Nucleus accumbens (tissue), 56 donors: ENCODE measurements at regions not wholly inside any gene's neighbourhood (a gene's known extent, or its start where the extent isn't known, plus 50 kb on each side); places are given as distances from the start of the nearest gene placed in this dataset.

ENCODE experiments used
- DNase-seq, 56 donors: peaks; one replicate each; lab custom pipeline; 2025; lab: John Stamatoyannopoulos, UW

DNA sequence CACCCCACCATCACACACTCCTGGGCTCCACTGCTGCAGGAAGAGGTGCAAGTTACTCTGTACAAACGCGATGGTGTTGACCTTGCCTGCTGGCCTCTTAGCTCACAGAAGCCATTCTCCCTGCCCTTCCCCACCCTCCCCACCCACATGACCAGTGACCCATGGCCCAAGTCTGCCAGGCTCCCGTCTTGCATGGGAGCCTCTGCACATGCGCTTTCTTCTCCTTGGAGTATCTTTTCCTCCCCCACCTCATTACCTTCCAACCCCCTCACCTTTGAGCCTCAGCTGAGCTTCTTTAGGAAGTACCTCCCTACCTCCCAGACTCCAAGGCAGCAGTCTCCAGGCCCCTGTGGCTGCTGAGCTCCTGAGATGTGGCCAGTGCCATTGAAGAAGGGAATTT is 337.7 kb upstream of the ZNF32 start:
- no peak for DNase-seq

DNA sequence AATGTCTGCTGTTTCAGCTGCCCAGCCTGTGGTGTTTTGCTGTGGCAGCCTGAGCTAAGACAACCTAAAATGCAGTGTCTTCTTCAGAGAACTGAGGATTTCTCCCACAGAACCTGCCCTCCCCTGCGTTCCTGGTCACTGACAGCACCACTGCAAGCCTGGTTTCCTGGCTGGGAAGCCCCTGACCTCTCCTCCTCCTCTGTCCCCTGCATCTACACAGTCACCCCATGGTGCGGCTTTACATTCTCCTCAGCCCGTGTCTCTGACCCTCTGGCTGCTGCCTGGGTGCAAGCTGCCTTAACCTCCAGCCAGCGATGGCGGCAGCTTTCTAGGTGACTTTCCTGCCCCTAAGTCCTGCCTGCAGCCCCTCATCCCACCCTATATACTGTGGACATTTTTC is 337.3 kb upstream of the ZNF32 start:
- no peak for DNase-seq

DNA sequence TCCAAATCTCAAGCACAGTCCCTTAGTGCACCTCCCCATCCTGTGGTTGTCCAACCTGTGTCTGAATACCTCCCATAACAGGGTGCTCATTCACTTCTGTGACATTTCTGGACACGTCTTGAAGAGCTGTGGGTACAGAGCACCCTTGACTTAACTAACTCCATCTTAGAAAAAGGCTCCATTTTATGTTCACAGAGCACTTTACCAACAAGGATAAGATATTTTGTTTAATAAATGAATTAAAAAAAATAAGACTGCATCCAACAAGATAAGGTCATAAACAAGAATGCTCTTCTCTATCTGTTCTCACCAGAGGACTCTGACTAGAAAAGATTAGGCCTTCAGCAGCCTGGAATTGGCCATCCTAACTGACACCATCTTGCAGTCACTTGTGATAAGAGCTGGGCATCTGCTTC is 335.2 kb upstream of the ZNF32 start:
- no peak for DNase-seq

DNA sequence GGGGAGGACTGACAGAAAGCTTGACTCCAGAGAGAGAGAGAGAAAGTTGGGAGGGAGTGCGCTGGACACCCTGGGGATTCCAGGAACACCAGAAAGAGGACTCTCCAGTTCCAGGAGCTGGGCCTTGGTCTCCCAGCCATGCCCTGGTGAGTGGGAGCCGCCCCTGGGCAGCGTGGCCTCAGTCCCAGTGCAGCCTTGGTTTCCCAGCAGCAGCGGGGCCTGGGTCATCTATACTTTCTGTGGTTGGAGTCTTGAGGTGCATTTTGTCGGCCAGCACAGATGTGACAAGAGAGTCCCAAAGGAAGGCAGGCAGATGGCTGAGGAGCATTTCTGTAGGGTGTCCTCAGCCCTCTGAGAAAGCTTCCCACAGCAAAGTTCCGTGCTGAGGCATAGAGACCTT is 334.7 kb upstream of the ZNF32 start:
- DNase-seq = no peak

DNA sequence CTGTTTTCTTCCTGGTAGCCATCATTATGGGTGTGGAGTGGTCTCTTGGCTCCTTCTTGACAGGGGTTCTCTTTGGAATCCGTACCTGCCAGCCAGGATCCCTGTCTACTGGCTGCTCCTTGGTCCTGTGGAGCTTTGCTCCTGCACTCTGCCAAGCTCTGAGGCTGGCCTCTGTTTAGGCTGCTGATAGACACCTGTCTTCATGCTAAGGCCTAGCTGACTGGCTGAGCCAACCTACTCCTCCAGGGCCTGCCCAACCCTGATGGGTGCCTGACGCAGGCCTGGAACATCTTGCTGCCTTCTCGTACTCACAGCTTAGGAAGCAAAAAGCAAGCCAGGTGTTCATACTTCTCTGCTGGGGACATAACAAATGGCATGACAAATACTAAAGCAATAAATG is 333.6 kb upstream of the ZNF32 start:
- no peak for DNase-seq

DNA sequence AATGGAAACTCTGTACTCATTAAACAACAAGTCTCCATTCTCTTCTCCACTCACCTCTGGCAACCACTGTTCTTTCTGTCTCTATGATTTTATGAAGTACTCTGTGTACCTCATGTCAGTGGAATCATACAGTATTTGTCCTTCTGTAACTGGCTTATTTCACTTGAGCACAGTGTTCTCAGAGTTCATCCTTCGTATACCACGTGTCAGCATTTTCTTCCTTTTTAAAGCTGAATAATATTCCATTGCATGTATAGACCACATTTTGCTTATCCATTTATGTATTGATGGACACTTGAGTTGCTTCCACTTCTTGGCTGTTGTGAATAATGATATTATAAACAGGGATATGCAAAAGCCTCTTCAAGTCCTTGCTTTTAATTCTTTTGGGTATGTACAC is 333.0 kb upstream of the ZNF32 start:
- no peak for DNase-seq

DNA sequence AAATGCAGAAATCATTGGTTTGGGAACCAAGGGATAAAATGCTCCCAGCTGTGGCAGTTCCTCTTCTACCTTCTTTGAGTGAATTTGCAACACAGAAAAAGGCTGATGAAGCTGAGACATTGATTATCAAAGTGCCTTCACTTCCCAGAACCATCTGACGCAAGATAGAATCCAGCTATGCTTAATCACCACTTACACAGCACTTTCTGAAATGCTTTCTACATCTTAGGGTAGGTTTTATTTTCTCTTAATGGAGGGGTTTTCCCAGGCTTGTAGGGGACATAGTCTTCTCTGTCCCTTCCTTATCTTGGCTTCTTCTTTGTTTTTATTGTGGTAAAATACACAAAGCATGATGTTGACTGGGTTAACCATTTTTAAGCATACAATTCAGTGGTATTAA is 332.6 kb upstream of the ZNF32 start:
- DNase-seq = no peak

DNA sequence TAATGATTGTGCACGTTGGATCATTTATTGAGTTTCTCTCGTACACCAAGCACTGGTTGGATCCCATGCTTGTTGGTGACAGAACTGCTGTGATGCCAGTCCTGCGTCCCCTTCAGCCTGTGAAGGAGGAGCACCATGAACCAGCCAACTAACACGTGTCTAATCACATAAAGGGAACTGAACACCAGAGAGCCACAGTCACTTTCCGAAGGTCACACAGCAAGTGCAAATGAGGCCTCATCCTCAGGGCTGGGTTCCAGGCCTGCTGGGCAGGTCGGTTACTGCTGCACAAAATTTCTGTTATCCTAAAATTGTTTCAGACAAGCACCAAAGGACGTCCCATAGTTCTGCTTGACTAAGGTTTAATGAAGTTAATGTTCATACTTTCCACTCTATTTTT is 332.0 kb upstream of the ZNF32 start:
- no peak for DNase-seq

DNA sequence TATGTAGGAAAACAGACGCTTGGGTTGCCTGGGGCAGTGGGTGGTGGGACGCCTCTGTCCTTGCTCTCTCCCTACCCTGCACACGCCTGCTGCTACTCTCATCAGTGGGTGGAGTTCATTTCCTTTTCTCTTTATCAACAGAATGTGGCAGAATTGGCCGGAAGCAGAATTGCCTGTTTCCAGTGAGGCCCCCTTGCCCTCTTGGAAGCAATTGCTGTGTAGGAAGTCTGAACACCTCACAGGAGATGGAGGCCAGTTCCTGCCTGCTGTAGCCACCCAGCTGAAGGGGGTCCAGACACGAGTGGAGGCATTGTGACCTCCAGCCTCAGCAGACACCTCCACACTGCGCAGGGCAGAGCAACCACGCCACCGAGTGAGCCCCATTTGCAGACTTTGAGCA is 331.6 kb upstream of the ZNF32 start:
- DNase-seq = no peak

DNA sequence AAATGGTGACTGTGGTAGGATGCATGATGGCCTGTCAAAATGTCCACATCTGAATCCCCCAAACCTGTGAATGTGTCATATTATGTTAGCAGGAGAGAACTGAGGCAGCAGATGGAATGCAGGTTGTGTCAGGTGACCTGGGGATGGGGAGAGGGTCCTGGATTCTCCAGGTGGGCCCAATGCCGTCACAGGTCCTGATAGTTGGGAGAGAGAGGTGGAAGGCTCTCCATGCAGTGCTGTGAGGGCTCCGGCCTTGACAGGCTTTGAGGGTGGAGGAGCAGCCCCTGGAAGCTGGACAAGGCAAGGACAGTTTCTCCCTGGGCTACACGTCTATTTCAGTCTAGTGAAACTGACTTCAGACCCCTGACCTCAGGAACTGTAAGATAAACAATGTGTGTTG is 330.9 kb upstream of the ZNF32 start:
- no peak for DNase-seq

DNA sequence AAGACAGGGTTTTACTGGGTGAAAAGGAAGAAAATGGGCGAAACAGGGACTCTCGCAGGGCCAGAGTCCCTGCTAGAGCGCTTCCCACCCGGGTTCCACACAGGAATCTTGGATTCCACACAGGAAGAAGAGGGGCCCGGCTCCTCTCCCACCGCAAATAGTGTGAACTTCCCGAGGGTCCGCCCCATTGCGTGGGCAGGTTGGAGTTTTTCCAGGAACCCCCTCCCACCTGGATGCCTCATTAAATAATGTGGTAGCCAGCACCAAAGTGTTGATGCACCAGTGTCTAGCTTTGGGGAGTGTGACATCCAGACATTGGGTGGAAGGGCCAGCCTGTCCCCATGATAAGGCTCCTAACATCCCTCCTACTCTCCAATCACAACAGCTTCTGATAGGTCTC is 330.3 kb upstream of the ZNF32 start:
- no peak for DNase-seq

DNA sequence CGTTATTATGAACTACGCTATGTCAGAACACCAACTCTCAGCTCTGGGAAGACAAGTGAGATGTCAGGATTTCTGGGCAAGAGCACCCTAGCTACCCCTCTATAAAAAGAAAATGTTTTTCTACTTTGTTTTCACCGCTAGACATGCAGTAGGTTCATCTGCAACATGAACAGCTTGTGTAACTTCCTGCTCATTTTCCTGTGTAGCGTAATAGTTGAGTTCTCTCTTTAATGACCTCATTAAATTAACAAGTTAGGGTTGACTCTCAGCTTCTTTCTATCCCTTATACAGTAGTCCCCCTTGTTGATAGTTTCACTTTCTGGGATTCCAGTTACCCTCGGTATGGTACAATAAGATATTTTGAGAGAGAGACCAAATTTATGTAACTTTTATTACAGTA is 329.4 kb upstream of the ZNF32 start:
- no peak for DNase-seq

DNA sequence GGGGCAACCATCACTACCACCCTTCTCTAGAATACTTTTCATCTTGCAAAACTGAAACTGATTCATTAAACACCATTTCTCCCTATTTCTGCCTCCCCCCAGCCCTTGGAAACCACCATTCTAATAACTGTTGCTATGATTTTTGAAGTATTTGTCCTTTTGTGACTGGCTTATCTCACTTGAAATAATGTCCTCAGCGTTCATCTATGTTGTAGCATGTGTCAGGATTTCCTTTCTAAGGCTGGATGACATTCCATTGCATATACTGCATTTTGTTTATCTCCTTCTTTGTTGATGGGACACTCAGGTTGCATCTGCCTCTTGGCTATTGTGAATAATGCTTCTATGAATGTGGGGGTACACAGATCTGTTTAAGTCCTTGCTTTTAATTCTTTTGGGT is 327.6 kb upstream of the ZNF32 start:
- DNase-seq = no peak

DNA sequence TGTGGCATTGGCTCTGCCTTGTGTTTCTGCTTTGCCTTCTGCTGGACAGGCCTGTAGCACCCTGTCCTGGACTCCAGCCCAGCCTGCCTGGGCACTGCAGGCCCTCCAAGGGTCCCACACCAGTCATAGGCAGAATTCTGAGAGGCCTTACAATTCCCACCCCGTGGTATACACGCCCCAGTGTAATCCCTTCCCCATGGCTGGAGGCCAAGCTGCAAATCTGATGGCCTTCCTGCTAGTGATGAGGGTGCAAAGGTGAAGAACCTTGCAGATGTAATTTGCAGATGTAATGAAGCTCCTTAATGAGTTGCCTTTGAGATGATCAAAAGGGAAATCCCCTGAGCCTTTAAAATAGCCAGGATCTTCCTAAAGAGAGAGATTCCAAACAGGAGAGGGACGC is 325.1 kb upstream of the ZNF32 start:
- no peak for DNase-seq

DNA sequence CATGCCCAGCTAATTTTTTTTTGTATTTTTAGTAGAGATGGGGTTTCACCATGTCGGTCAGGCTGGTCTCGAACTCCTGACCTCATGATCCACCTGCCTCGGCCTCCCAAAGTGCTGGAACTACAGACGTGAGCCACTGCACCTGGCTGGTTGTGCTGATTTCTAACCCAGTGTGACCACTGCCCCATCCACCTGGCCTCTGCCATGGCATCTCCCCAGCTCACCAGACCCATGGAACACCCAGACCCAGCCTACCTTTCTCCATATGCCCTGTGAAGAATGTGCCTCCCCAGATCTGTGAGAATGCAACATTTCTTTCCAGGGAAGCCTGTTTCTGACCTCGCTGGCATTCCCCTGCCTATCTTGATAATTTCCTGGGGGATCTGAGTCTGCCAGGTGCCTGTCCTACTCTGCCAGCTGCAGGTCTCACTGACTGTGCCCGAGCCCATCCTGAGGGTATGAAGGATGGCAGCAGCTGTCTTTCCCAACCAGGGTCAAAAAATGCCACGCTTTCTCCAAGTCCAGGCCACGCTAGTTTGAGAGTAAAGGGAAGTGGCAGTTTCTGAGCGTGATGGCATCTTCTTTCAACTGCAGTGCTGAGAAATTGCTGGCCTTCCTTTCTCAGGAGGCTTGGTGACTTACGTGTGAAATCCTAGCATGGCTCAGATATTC is 324.4 kb upstream of the ZNF32 start:
- no peak for DNase-seq

DNA sequence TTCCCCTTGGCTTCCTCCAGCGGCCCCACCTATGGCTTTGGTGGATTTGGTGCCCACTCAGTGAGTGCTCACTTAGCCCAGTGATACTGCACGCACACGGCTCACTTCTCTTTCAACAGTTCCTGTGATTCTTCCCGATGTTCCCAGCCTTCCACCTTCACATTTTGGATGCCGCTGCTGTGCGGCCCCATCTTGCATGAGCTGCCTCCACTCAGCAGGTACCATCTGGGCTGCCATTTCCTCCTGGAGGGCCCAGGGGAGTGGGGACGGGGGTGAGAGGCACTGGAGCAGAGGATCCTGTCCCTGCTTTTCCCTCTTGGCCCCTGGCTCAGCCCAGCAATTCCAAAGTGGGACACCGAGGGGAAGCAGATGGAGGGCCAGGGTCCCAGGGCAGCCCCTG is 323.3 kb upstream of the ZNF32 start:
- no peak for DNase-seq

DNA sequence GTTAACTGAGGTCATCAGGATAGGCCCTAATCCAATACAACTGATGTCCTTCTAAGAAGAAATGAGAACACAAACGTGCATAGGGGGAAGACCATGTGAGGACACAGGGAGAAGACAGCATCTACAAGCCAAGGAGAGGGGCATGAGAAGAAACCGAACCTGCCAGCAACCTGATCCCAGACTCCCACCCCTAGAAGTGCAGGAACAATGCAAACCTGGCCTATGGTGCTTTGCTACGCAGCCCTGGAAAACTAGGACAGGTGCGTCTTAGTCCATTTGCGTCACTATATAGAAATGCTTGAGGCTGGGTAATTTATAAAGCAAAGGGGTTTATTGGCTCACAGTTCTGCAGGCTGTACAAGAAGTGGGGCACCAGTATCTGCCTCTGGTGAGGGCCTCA is 322.6 kb upstream of the ZNF32 start:
- DNase-seq = no peak

DNA sequence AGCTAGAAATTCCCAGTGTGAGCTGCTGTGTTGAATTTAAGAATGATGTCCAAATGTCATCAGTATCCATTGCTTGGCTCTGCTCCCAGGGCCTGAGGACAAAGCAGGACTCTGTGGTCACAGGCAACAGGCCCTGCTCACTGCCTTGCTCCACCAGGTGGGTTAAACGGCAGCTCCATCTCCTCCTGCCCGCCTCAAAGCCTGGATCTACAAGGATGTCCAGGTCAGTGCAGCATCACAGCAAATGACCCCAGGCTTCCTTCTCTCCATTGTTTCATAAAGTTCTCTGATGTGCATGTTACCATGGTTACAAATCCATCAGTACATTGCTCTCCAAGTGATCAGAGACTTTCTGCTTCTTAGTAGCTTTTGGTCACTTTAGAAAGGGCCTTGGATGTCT is 322.0 kb upstream of the ZNF32 start:
- DNase-seq = no peak

DNA sequence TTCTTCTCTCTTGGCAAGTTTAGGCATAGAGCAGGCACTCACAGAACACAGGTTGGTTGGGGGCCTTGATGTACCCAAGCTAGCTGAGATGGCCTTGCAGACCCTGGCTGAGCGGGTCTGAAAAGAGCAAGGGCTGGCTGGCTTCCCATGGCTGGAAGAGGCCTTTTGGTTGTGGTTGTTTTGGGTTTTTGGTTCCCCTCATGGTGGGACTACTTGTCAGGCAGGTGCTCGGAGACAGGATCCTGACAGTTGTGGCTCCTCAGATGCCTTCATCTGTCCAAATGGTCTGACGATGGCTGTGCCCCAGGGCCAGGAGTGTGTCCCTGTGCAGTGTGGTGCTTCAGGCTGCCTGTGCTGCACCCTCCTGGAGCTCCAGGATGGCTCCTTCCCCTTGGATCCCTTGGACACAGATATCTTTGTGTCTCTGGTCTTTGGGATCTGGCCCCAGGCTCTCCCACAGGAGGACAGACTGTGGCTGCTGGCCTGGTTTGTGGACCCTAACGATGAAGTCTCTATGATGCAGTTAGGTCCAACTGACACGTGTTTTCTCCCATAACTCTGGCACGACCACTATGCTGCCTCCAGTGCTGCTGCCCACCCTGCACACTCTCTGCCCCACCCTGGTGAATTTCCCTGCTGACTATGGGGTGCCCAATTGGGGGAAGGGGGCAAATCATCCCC is 321.5 kb upstream of the ZNF32 start:
- DNase-seq = no peak

DNA sequence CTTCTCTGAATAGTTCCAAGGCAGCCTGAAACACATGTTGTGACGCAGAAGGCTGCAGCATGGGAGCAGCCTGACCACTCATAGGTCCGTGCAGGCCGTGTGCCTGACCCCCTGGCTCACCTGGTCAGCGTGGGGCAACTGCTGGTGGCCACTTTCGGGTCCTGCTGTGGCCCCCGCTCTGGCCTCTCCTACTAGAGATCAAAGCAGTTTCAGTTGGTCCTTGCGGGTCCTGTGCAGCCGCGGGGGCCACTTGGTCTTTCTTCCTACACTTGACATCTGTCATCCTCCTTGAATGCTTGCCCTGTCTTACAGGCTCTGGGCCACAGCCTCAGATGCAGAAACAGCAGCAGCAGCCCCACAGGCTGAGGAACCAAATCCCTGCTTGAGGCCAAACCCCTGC is 320.8 kb upstream of the ZNF32 start:
- no peak for DNase-seq

DNA sequence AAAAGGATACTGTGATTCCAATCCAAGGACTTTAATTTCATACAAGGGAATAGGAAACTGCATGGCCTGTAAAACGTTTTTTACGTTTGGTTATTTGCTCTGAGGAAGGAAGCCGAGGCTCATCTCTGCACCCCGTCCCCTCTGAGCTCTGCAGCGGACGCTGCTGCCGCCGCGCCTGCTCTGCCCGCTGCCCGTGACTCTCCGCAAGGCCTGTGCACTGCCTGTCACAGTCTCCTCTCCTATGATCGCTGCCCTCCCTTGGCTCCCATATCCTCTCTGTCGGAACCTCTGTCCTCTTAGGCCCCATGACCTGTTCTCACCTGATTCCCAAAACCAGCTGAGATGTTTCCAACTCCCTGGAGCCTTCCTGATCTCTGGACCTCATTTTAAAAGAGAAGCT is 320.3 kb upstream of the ZNF32 start:
- no peak for DNase-seq

DNA sequence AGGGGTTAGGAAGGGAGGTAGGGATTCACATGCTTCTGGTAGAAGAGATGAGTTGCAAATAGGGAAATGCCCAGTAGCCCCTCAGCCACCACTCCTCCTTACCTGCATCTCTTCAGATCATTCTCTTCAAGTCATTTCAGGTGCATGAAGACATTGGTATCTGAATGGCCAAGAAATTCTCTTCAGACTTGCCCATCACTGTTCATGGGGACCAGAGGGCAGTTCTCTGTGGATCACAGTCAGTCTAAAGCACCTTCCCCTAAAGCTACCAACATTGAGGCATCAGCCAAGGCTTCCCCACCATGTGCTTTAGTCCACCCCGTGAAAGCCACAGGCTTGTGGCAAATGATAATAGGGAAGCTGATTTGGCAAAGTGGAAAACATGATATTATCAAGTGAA is 319.4 kb upstream of the ZNF32 start:
- DNase-seq = no peak

DNA sequence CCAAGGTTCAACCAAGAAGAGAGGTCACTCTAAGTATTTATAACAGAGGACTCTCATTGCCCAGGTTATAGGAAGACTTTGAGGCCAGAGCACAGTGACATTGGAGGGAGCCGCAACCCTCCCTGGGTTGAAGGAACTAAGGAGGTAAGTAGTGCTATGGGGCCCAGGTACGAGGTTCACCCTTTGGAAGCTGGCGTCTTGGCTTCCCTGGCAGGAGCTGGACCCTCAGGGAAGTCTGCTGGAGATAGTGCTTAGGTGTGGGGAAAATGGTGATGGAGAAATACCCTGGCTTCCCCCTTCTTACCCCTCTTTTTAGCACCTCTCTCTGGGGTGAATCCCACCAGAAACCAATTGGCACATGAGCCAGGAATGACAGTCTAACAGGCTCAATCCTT is 317.9 kb upstream of the ZNF32 start:
- no peak for DNase-seq
